SJCRH30 (cell line): ENCODE measurements at regions not wholly inside any gene's neighbourhood (a gene's known extent, or its start where the extent isn't known, plus 50 kb on each side); places are given as distances from the start of the nearest gene placed in this dataset.

ENCODE experiments used
- DNase-seq, 2 experiments: peaks; one replicate each; pipeline ENCODE4 v3.0.0-alpha.2; 2015 to 2020
- H3K27ac ChIP-seq: fragments of 250-450 bp; sonication (Bioruptor Pico); 2 replicates; pipeline ENCODE4 v1.5.1; 2020; ENCODE audit warnings: mild to moderate bottlenecking, moderate library complexity
- H3K27me3 ChIP-seq: fragments of 250-450 bp; sonication (Bioruptor Pico); 2 replicates; pipeline ENCODE4 v1.5.1; 2020; ENCODE audit warnings: mild to moderate bottlenecking, moderate library complexity
- H3K36me3 ChIP-seq: fragments of 250-450 bp; sonication (Bioruptor Pico); 2 replicates; pipeline ENCODE4 v1.5.1; 2020; ENCODE audit warnings: mild to moderate bottlenecking, moderate library complexity
- H3K4me1 ChIP-seq: fragments of 250-450 bp; sonication (Bioruptor Pico); 2 replicates; pipeline ENCODE4 v1.5.1; 2020; ENCODE audit warnings: mild to moderate bottlenecking, moderate library complexity
- H3K4me3 ChIP-seq: fragments of 250-450 bp; sonication (Bioruptor Pico); 2 replicates; pipeline ENCODE4 v1.5.1; 2020; ENCODE audit warnings: mild to moderate bottlenecking, moderate library complexity
- H3K9me3 ChIP-seq: fragments of 250-450 bp; sonication (Bioruptor Pico); replicated peaks from 2 replicates; pipeline ENCODE4 v1.5.1; 2020; ENCODE audit warnings: mild to moderate bottlenecking, moderate library complexity

- 0 out of 2 replicates have a peak, but pooled peaks cover 6% of the 10 kb centered on the region for H3K27me3 ChIP-seq
- H3K9me3 ChIP-seq: no peaks in the 10 kb centered on the region
- H3K36me3 ChIP-seq: no peaks in the 10 kb centered on the region
- DNase-seq: no peak
- no peak overlapping the region for H3K27ac ChIP-seq
- no peaks in the 10 kb centered on the region for H3K4me1 ChIP-seq
- no peak overlapping the region for H3K4me3 ChIP-seq
Observed at GRCh38 chr10:28812384-28813372, 135.4 kb downstream of the BAMBI start.

GRCh38 chr10:28815681-28816080 is 138.4 kb downstream of the BAMBI start:
- Histone ChIP-seq H3K36me3 (no peaks in the 10 kb centered on the region), H3K27ac (no peak overlapping the region), H3K9me3 (no peaks in the 10 kb centered on the region), H3K4me3 (no peak overlapping the region), H3K27me3 (no peaks in the 10 kb centered on the region), H3K4me1 (no peaks in the 10 kb centered on the region)
- no peak for DNase-seq

- Histone ChIP-seq H3K27me3 (no peaks in the 10 kb centered on the region), H3K4me1 (no peaks in the 10 kb centered on the region), H3K36me3 (no peaks in the 10 kb centered on the region), H3K4me3 (no peak overlapping the region), H3K27ac (no peak overlapping the region), H3K9me3 (no peaks in the 10 kb centered on the region)
- no peak for DNase-seq
Observed at GRCh38 chr10:28822719-28823464, 145.6 kb downstream of the BAMBI start.

- no peaks in the 10 kb centered on the region for H3K36me3 ChIP-seq
- no peak for DNase-seq
Observed at GRCh38 chr10:28823501-28824075, 146.3 kb downstream of the BAMBI start.

GRCh38 chr10:28833313-28833712 is 156.0 kb downstream of the BAMBI start:
- H3K4me3 ChIP-seq: no peak overlapping the region

More at GRCh38 chr10:28823501-28824075, 146.3 kb downstream of the BAMBI start:
- Histone ChIP-seq H3K4me1 (no peaks in the 10 kb centered on the region), H3K9me3 (no peaks in the 10 kb centered on the region), H3K4me3 (no peak overlapping the region), H3K27ac (no peak overlapping the region), H3K27me3 (no peaks in the 10 kb centered on the region)

GRCh38 chr10:28836435-28836743 is 159.1 kb downstream of the BAMBI start:
- DNase-seq: no peak
- 0 out of 2 replicates have a peak, but pooled peaks cover 3% of the 10 kb centered on the region for H3K27me3 ChIP-seq
- no peaks in the 10 kb centered on the region for H3K36me3 ChIP-seq
- no peak overlapping the region for H3K27ac ChIP-seq
- no peaks in the 10 kb centered on the region for H3K4me1 ChIP-seq
- no peaks in the 10 kb centered on the region for H3K9me3 ChIP-seq
- H3K4me3 ChIP-seq: no peak overlapping the region

More at GRCh38 chr10:28833313-28833712, 156.0 kb downstream of the BAMBI start:
- Histone ChIP-seq H3K9me3 (no peaks in the 10 kb centered on the region), H3K36me3 (no peaks in the 10 kb centered on the region), H3K27me3 (0 out of 2 replicates have a peak, but pooled peaks cover 3% of the 10 kb centered on the region), H3K4me1 (no peaks in the 10 kb centered on the region), H3K27ac (no peak overlapping the region)
- no peak for DNase-seq

GRCh38 chr10:28837613-28838390 is 160.5 kb downstream of the BAMBI start:
- no peaks in the 10 kb centered on the region for H3K9me3 ChIP-seq
- no peaks in the 10 kb centered on the region for H3K4me1 ChIP-seq
- no peaks in the 10 kb centered on the region for H3K36me3 ChIP-seq
- no peak for DNase-seq
- H3K27me3 ChIP-seq: 0 out of 2 replicates have a peak, but pooled peaks cover 3% of the 10 kb centered on the region
- H3K4me3 ChIP-seq: no peak overlapping the region
- no peak overlapping the region for H3K27ac ChIP-seq

GRCh38 chr10:28838908-28839307 is 161.6 kb downstream of the BAMBI start:
- Histone ChIP-seq H3K9me3 (no peaks in the 10 kb centered on the region), H3K4me3 (no peak overlapping the region), H3K36me3 (no peaks in the 10 kb centered on the region), H3K27ac (no peak overlapping the region), H3K4me1 (no peaks in the 10 kb centered on the region), H3K27me3 (no peaks in the 10 kb centered on the region)
- DNase-seq: no peak

GRCh38 chr10:28839600-28840007 is 162.3 kb downstream of the BAMBI start:
- H3K27ac ChIP-seq: no peak overlapping the region
- no peaks in the 10 kb centered on the region for H3K4me1 ChIP-seq
- DNase-seq: no peak

GRCh38 chr10:28840202-28840601 is 162.9 kb downstream of the BAMBI start:
- Histone ChIP-seq H3K27me3 (no peaks in the 10 kb centered on the region), H3K4me3 (no peak overlapping the region), H3K36me3 (no peaks in the 10 kb centered on the region), H3K4me1 (no peaks in the 10 kb centered on the region), H3K27ac (no peak overlapping the region), H3K9me3 (no peaks in the 10 kb centered on the region; the same call in 1 of the 2 replicates)
- DNase-seq: no peak

More at GRCh38 chr10:28839600-28840007, 162.3 kb downstream of the BAMBI start:
- H3K9me3 ChIP-seq: no peaks in the 10 kb centered on the region; the same call in 1 of the 2 replicates
- H3K4me3 ChIP-seq: no peak overlapping the region
- H3K27me3 ChIP-seq: no peaks in the 10 kb centered on the region
- no peaks in the 10 kb centered on the region for H3K36me3 ChIP-seq

GRCh38 chr10:28840971-28841370 is 163.7 kb downstream of the BAMBI start:
- Histone ChIP-seq H3K27ac (no peak overlapping the region), H3K27me3 (no peaks in the 10 kb centered on the region), H3K9me3 (no peaks in the 10 kb centered on the region; the same call in 1 of the 2 replicates), H3K4me1 (no peaks in the 10 kb centered on the region), H3K4me3 (no peak overlapping the region), H3K36me3 (no peaks in the 10 kb centered on the region)
- no peak for DNase-seq

- no peaks in the 10 kb centered on the region for H3K4me1 ChIP-seq
Observed at GRCh38 chr10:28841625-28842024, 164.3 kb downstream of the BAMBI start.

GRCh38 chr10:28842321-28842720 is 165.0 kb downstream of the BAMBI start:
- Histone ChIP-seq H3K27ac (no peak overlapping the region), H3K36me3 (no peaks in the 10 kb centered on the region), H3K27me3 (no peaks in the 10 kb centered on the region), H3K9me3 (no peaks in the 10 kb centered on the region; the same call in 1 of the 2 replicates), H3K4me1 (no peaks in the 10 kb centered on the region), H3K4me3 (no peak overlapping the region)
- DNase-seq: no peak

More at GRCh38 chr10:28841625-28842024, 164.3 kb downstream of the BAMBI start:
- Histone ChIP-seq H3K9me3 (no peaks in the 10 kb centered on the region; the same call in 1 of the 2 replicates), H3K27ac (no peak overlapping the region), H3K36me3 (no peaks in the 10 kb centered on the region), H3K4me3 (no peak overlapping the region), H3K27me3 (no peaks in the 10 kb centered on the region)
- DNase-seq: no peak
